CD8-positive, alpha-beta memory T cell (primary cell): ENCODE measurements at regions not wholly inside any gene's neighbourhood (a gene's known extent, or its start where the extent isn't known, plus 50 kb on each side); places are given as distances from the start of the nearest gene placed in this dataset.
A peak's percentile ranks its signal among the peaks of the same experiment; 100 is the strongest.
"Not testable (repeated sequence)": the region's sequence is repeated elsewhere in the genome, so short reads cannot be mapped to it uniquely, and the experiment has no call there.

Experiments used
- CTCF ChIA-PET: fragments of 350-600 bp; sonication (Branson Sonifier 250); formaldehyde crosslinking; loops from one replicate; lab custom pipeline; 2021; ENCODE audit warnings: antibody characterized with exemption; lab: Charles Lee
- POLR2A ChIA-PET: fragments of 350-600 bp; sonication (Branson Sonifier 250); formaldehyde crosslinking; loops from one replicate; lab custom pipeline; 2021; ENCODE audit warnings: antibody characterized with exemption; lab: Charles Lee
- DNase-seq, 5 donors: peaks; one replicate each; pipeline versions ENCODE4 v3.0.0 to v3.0.0-alpha.2; 2020 to 2022; ENCODE audit warnings: mixed read lengths in 1 of 5
- H3K27ac ChIP-seq: one replicate; pipeline ENCODE4 v1.7.0; 2013; ENCODE audit warnings: low read depth, mild to moderate bottlenecking, low read length, moderate library complexity
- H3K27me3 ChIP-seq: 2 replicates; pipeline ENCODE4 v1.7.0; 2013; ENCODE audit warnings: low read length, mild to moderate bottlenecking; ENCODE audit not compliant: insufficient read depth, poor library complexity, severe bottlenecking
- H3K36me3 ChIP-seq: 2 replicates; pipeline ENCODE4 v1.7.0; 2013; ENCODE audit warnings: mild to moderate bottlenecking, low read length, moderate library complexity; ENCODE audit not compliant: insufficient read depth
- H3K4me1 ChIP-seq: 2 replicates; pipeline ENCODE4 v1.7.0; 2013; ENCODE audit warnings: mild to moderate bottlenecking, low read length, moderate library complexity; ENCODE audit not compliant: insufficient read depth
- H3K4me3 ChIP-seq: 2 replicates; pipeline ENCODE4 v1.7.0; 2013; ENCODE audit warnings: mild to moderate bottlenecking, low read length
- H3K9me3 ChIP-seq: 2 replicates; pipeline ENCODE4 v1.7.0; 2013; ENCODE audit warnings: mild to moderate bottlenecking, low read length
- H3K27ac Mint-ChIP-seq, 8 donors: one replicate each; pipeline ENCODE4 v1.8.0; 2020 to 2021; ENCODE audit warnings: mixed read lengths in 8 of 8, mild to moderate bottlenecking in 6 of 8, inconsistent platforms in 3 of 8, moderate library complexity in 3 of 8
- H3K27me3 Mint-ChIP-seq, 2 donors: one replicate each; pipeline ENCODE4 v1.8.0; 2020 to 2021; ENCODE audit warnings: mixed read lengths in 2 of 2, mild to moderate bottlenecking in 1 of 2, moderate library complexity in 1 of 2
- H3K36me3 Mint-ChIP-seq, 3 donors: one replicate each; pipeline ENCODE4 v1.8.0; 2020 to 2021; ENCODE audit warnings: mixed read lengths in 3 of 3, inconsistent platforms in 1 of 3, mild to moderate bottlenecking in 1 of 3
- H3K4me1 Mint-ChIP-seq, 3 donors: one replicate each; pipeline ENCODE4 v1.8.0; 2020 to 2021; ENCODE audit warnings: mixed read lengths in 3 of 3, inconsistent platforms in 1 of 3, mild to moderate bottlenecking in 1 of 3
- H3K4me3 Mint-ChIP-seq, 7 donors: one replicate each; pipeline ENCODE4 v1.8.0; 2020 to 2021; ENCODE audit warnings: mixed read lengths in 7 of 7, mild to moderate bottlenecking in 6 of 7, moderate library complexity in 4 of 7, inconsistent platforms in 2 of 7
- H3K9me3 Mint-ChIP-seq, 5 donors: one replicate each; pipeline ENCODE4 v1.8.0; 2020 to 2022; ENCODE audit warnings: mixed read lengths in 5 of 5, mild to moderate bottlenecking in 3 of 5, moderate library complexity in 2 of 5, inconsistent platforms in 1 of 5

- POLR2A ChIA-PET, CTCF ChIA-PET, H3K4me3 ChIP-seq, H3K27me3 ChIP-seq, H3K4me1 ChIP-seq, H3K27ac ChIP-seq, H3K36me3 ChIP-seq, H3K4me3 Mint-ChIP-seq, H3K27me3 Mint-ChIP-seq, H3K27ac Mint-ChIP-seq, H3K4me1 Mint-ChIP-seq: not testable (repeated sequence)
- H3K9me3 ChIP-seq = peaks cover 27% of the 10 kb centered on the region
- H3K36me3 Mint-ChIP-seq = peaks cover 2 to 24% (median 10%) of the 10 kb centered on the region in 3 donors
- peaks cover 12 to 37% (median 28%) of the 10 kb centered on the region in 5 donors for H3K9me3 Mint-ChIP-seq
- DNase-seq = peak in 1 of 5 donors; percentile 31
These were observed 1149.5 kb downstream of the RPIA start for GRCh38 chr2:89840781-89841475.

GRCh38 chr2:89841476-89841840 lies 1150.0 kb downstream of the RPIA start:
- no peak overlapping the region for H3K4me3 ChIP-seq
- Mint-ChIP-seq H3K9me3 (peaks cover 13 to 32% (median 23%) of the 10 kb centered on the region in 5 donors), H3K4me3 (no peak overlapping the region), H3K27ac (no peak overlapping the region), H3K36me3 (peaks cover 0 to 20% (median 7%) of the 10 kb centered on the region in 3 donors), H3K27me3 (no peaks in the 10 kb centered on the region), H3K4me1 (peaks cover 0 to 2% (median 0%) of the 10 kb centered on the region in 3 donors)
- ChIA-PET CTCF (no interaction called here), POLR2A (no interaction called here)
- H3K27ac ChIP-seq = no peak overlapping the region
- H3K36me3 ChIP-seq = no peaks in the 10 kb centered on the region
- H3K9me3 ChIP-seq = peaks cover 22% of the 10 kb centered on the region
- H3K27me3 ChIP-seq = no peaks in the 10 kb centered on the region
- no peak for DNase-seq
- H3K4me1 ChIP-seq = no peaks in the 10 kb centered on the region

- Mint-ChIP-seq H3K36me3 (peaks cover 0 to 18% (median 5%) of the 10 kb centered on the region in 3 donors), H3K9me3 (peaks cover 8 to 26% (median 20%) of the 10 kb centered on the region in 5 donors), H3K4me3 (no peak overlapping the region), H3K27ac (no peak overlapping the region), H3K27me3 (no peaks in the 10 kb centered on the region), H3K4me1 (peaks cover 0 to 2% (median 0%) of the 10 kb centered on the region in 3 donors)
- no peaks in the 10 kb centered on the region for H3K4me1 ChIP-seq
- H3K4me3 ChIP-seq = no peak overlapping the region
- H3K9me3 ChIP-seq = peaks cover 17% of the 10 kb centered on the region
- no peak overlapping the region for H3K27ac ChIP-seq
- no peaks in the 10 kb centered on the region for H3K36me3 ChIP-seq
- peak in 1 of 5 donors; percentile 29 for DNase-seq
- ChIA-PET CTCF (no interaction called here), POLR2A (no interaction called here)
- H3K27me3 ChIP-seq = no peaks in the 10 kb centered on the region
These were observed 1150.9 kb downstream of the RPIA start for GRCh38 chr2:89842180-89842908.

GRCh38 chr2:89844221-89844943 lies 1152.9 kb downstream of the RPIA start:
- Mint-ChIP-seq H3K36me3 (peaks cover 0 to 10% (median 5%) of the 10 kb centered on the region in 3 donors), H3K4me3 (no peak overlapping the region), H3K4me1 (peaks cover 0 to 2% (median 0%) of the 10 kb centered on the region in 3 donors), H3K27ac (no peak overlapping the region), H3K9me3 (peaks cover 10 to 32% (median 20%) of the 10 kb centered on the region in 5 donors), H3K27me3 (peaks cover 0 to 3% of the 10 kb centered on the region in 2 donors)
- no peak overlapping the region for H3K4me3 ChIP-seq
- H3K4me1 ChIP-seq = no peaks in the 10 kb centered on the region
- no peaks in the 10 kb centered on the region for H3K27me3 ChIP-seq
- H3K27ac ChIP-seq = no peak overlapping the region
- no peaks in the 10 kb centered on the region for H3K9me3 ChIP-seq
- no peaks in the 10 kb centered on the region for H3K36me3 ChIP-seq
- POLR2A ChIA-PET = no interaction called here
- CTCF ChIA-PET = no interaction called here
- DNase-seq = peak in 1 of 5 donors; percentile 30

GRCh38 chr2:89845532-89845931 lies 1154.1 kb downstream of the RPIA start:
- CTCF ChIA-PET = no interaction called here
- Mint-ChIP-seq H3K4me1 (no peaks in the 10 kb centered on the region), H3K27me3 (peaks cover 0 to 3% of the 10 kb centered on the region in 2 donors)

GRCh38 chr2:89848114-89848513 lies 1156.6 kb downstream of the RPIA start:
- H3K27me3 Mint-ChIP-seq = peaks cover 0 to 6% of the 10 kb centered on the region in 2 donors
- H3K4me3 Mint-ChIP-seq = no peak overlapping the region
- H3K27ac Mint-ChIP-seq = no peak overlapping the region
- no peak overlapping the region for H3K27ac ChIP-seq
- no peaks in the 10 kb centered on the region for H3K36me3 ChIP-seq
- no peak overlapping the region for H3K4me3 ChIP-seq
- H3K36me3 Mint-ChIP-seq = peaks cover 0 to 3% (median 0%) of the 10 kb centered on the region in 3 donors
- no peaks in the 10 kb centered on the region for H3K4me1 ChIP-seq
- POLR2A ChIA-PET = no interaction called here
- no peak for DNase-seq
- H3K9me3 ChIP-seq = no peaks in the 10 kb centered on the region
- no peaks in the 10 kb centered on the region for H3K4me1 Mint-ChIP-seq
- peaks cover 7 to 24% (median 16%) of the 10 kb centered on the region in 5 donors for H3K9me3 Mint-ChIP-seq
- H3K27me3 ChIP-seq = no peaks in the 10 kb centered on the region
- CTCF ChIA-PET = no interaction called here

More at GRCh38 chr2:89845532-89845931, 1154.1 kb downstream of the RPIA start:
- Mint-ChIP-seq H3K27ac (no peak overlapping the region), H3K36me3 (peaks cover 0 to 4% (median 1%) of the 10 kb centered on the region in 3 donors), H3K9me3 (peaks cover 12 to 31% (median 20%) of the 10 kb centered on the region in 5 donors), H3K4me3 (no peak overlapping the region)
- Histone ChIP-seq H3K36me3 (no peaks in the 10 kb centered on the region), H3K27ac (no peak overlapping the region), H3K27me3 (no peaks in the 10 kb centered on the region), H3K9me3 (no peaks in the 10 kb centered on the region), H3K4me1 (no peaks in the 10 kb centered on the region), H3K4me3 (no peak overlapping the region)
- POLR2A ChIA-PET = no interaction called here
- DNase-seq = peak in 1 of 5 donors; percentile 17

GRCh38 chr2:89848763-89849368 lies 1157.4 kb downstream of the RPIA start:
- no peak overlapping the region for H3K27ac ChIP-seq
- no peaks in the 10 kb centered on the region for H3K9me3 ChIP-seq
- Mint-ChIP-seq H3K9me3 (peaks cover 6 to 20% (median 14%) of the 10 kb centered on the region in 5 donors), H3K27ac (no peak overlapping the region), H3K27me3 (peaks cover 0 to 6% of the 10 kb centered on the region in 2 donors), H3K4me1 (no peaks in the 10 kb centered on the region), H3K36me3 (peaks cover 0 to 3% (median 0%) of the 10 kb centered on the region in 3 donors), H3K4me3 (no peak overlapping the region)
- no peak overlapping the region for H3K4me3 ChIP-seq
- no peaks in the 10 kb centered on the region for H3K4me1 ChIP-seq
- no peak for DNase-seq
- CTCF ChIA-PET = no interaction called here
- H3K27me3 ChIP-seq = no peaks in the 10 kb centered on the region
- POLR2A ChIA-PET = no interaction called here
- no peaks in the 10 kb centered on the region for H3K36me3 ChIP-seq
